ENCODE measurements at regions not wholly inside any gene's neighbourhood (a gene's known extent, or its start where the extent isn't known, plus 50 kb on each side); places are given as distances from the start of the nearest gene placed in this dataset.

GRCh38 chr5:52497133-52497693, 290.5 kb upstream of the ITGA1 start:
- no peaks in the 10 kb centered on the region for H3K9me3 ChIP-seq
- H3K27ac ChIP-seq = no peak overlapping the region
- DNase-seq = no peak
- intact Hi-C loops (cut with DNase I; ENCODE audit: low total_unique reads) = no loop called here
- H3K27me3 ChIP-seq = no peaks in the 10 kb centered on the region
- TF ChIP-seq CTCF (IDR thresholded peaks at IDR 0.05) = no peak
- no peaks in the 10 kb centered on the region for H3K4me1 ChIP-seq
- no peak overlapping the region for H3K4me3 ChIP-seq
- no peaks in the 10 kb centered on the region for H3K36me3 ChIP-seq

GRCh38 chr5:52498607-52499006, 289.1 kb upstream of the ITGA1 start:
- Histone ChIP-seq H3K36me3 (no peaks in the 10 kb centered on the region), H3K27ac (no peak overlapping the region), H3K4me3 (no peak overlapping the region), H3K4me1 (no peaks in the 10 kb centered on the region), H3K27me3 (no peaks in the 10 kb centered on the region), H3K9me3 (no peaks in the 10 kb centered on the region)
- intact Hi-C loops (cut with DNase I; ENCODE audit: low total_unique reads) = no loop called here
- DNase-seq = no peak
- TF ChIP-seq CTCF (IDR thresholded peaks at IDR 0.05) = no peak

GRCh38 chr5:52502460-52502999, 285.2 kb upstream of the ITGA1 start:
- no peak for DNase-seq
- Histone ChIP-seq H3K36me3 (no peaks in the 10 kb centered on the region), H3K9me3 (no peaks in the 10 kb centered on the region), H3K27ac (no peak overlapping the region), H3K4me3 (no peak overlapping the region), H3K4me1 (no peaks in the 10 kb centered on the region), H3K27me3 (no peaks in the 10 kb centered on the region)
- TF ChIP-seq CTCF (IDR thresholded peaks at IDR 0.05) = no peak
- intact Hi-C loops (cut with DNase I; ENCODE audit: low total_unique reads) = no loop called here

- DNase-seq = no peak
- H3K27ac ChIP-seq = no peak overlapping the region
- TF ChIP-seq CTCF (IDR thresholded peaks at IDR 0.05) = no peak
- H3K4me1 ChIP-seq = no peaks in the 10 kb centered on the region
- no peak overlapping the region for H3K4me3 ChIP-seq
- intact Hi-C loops (cut with DNase I; ENCODE audit: low total_unique reads) = no loop called here
- H3K9me3 ChIP-seq = no peaks in the 10 kb centered on the region
- no peaks in the 10 kb centered on the region for H3K27me3 ChIP-seq
- H3K36me3 ChIP-seq = no peaks in the 10 kb centered on the region
These were observed 283.0 kb upstream of the ITGA1 start for GRCh38 chr5:52504584-52505240.

GRCh38 chr5:52517667-52518066, 270.0 kb upstream of the ITGA1 start:
- no peaks in the 10 kb centered on the region for H3K27me3 ChIP-seq
- intact Hi-C loops (cut with DNase I; ENCODE audit: low total_unique reads) = no loop called here
- H3K4me3 ChIP-seq = no peak overlapping the region
- DNase-seq = no peak
- H3K36me3 ChIP-seq = no peaks in the 10 kb centered on the region
- H3K9me3 ChIP-seq = no peaks in the 10 kb centered on the region
- no peak overlapping the region for H3K27ac ChIP-seq
- no peak for TF ChIP-seq CTCF (IDR thresholded peaks at IDR 0.05)
- no peaks in the 10 kb centered on the region for H3K4me1 ChIP-seq

Data from tibial artery (tissue), 4 donors.